COLO668 (cell line): ENCODE measurements at regions not wholly inside any gene's neighbourhood (a gene's known extent, or its start where the extent isn't known, plus 50 kb on each side); places are given as distances from the start of the nearest gene placed in this dataset.

Experiments
- DNase-seq: peaks from one replicate; lab custom pipeline; 2025; ENCODE audit not compliant: unreplicated experiment; lab: John Stamatoyannopoulos, UW

DNA sequence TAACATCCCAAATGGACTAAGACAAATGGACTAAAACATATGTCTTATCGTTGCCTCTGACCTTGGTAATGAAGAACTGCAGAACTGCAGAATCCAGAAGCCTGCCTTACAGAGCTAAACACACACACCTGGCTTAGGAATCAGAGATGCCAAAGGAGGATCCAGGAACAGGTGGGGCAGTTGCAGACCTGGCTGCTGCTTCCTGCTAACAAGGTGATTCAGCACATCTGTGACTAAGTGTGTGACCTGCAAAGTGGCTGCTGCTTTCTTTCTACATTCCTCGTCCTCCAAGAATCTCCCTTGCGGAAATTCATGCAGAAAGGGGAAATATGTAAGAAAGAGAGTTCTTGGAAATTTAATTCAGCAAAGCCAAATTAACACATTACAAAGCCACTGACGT is 96.8 kb upstream of the NLGN4X start:
- peak; percentile 1 for DNase-seq

DNA sequence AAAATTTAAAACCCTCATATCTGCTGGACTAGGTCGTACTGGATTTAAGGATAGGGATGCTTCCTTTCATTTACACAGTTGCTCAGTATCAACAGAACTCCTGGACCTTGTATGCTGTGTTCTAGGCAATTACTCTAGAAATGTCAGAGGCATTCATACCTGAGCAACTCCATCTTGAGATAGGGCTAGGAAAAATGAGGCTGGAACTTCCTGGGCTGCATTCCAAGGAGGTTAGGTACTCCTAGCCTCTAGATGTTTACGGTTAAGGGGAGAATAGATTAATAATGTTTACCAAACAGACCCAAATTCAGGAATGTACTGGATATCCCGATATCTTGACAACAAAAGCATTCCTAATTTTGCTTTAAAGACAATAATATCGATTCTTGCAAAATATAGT is 84.7 kb upstream of the NLGN4X start:
- no peak for DNase-seq

DNA sequence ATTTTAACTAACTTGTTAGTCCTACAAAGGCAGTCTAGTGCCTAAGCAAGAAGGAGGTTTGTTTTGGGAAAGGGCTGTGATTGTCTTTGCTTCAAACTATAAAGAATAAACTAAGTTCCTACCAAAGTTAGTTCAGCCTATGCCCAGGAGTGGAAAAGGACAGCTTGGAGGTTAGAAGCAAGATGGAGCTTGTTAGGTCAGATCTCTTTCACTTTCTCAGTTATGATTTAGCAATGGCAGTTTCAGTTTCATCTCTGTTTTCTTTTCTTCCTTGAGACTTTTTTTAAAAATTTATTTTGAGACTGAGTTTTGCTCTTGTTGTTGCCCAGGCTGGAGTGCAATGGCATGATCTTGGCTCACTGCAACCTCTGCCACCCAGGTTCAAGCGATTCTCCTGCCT is 82.9 kb upstream of the NLGN4X start:
- no peak for DNase-seq

GRCh38 chrX:6307156-6307555 is 78.5 kb upstream of the NLGN4X start:
- no peak for DNase-seq

DNA sequence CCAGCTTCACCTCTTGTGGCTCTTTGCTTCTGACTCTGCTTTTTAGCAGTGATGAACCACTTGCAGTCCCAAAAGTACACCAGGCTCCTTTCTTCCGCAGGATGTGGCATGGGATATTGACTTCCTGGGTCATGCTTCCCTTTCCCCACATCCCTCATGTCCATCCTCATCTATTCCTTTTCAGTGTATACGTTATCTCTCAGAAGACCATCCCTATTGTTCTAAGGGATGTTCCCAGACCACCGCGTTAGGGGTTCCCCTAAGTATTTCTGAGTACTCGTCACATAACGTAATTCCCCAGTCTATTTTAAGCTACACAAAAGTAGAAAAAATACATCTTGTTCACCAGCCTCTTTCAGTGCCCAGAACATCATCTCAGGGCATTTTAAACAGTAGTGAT is 71.1 kb upstream of the NLGN4X start:
- no peak for DNase-seq

- no peak for DNase-seq
These were observed 65.0 kb upstream of the NLGN4X start for GRCh38 chrX:6293716-6294115.

DNA sequence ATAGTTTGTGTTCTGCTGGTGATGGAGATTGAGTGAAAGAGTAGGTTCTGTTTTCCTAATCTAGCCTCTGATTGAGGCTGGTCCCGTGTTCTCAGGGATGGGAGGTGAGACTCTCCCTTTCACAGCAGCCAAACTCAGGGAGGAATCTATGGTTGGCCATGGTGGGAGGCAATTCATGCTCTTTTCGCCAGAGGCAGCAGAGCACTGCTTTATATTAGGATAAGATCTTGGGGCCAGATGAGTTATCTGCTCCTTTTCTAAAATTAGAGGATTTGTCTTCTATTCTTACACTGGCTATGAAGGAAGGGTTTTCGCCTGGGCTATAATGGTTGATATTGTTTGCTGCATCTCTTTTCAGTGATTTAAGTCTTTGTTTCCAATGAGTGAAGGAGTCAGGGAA is 63.9 kb upstream of the NLGN4X start:
- DNase-seq: no peak

- DNase-seq: no peak
These were observed 62.8 kb upstream of the NLGN4X start for GRCh38 chrX:6291444-6291843.

DNA sequence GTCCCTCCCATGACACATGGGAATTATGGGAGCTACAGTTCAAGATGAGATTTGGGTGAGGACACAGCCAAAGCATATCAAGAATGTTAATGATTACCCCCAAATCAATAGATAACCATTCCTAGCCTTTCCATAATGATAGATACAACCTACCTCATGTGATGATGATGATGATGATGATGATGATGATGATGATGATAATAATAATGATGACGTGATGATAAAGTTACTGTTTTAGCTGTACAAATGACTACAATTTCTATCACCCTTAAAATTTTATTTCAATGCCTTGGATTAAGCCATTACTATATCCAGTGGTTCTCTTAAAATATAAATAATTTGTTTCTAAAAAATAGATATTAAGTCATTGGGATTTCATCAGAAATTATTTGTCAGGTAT is 55.2 kb upstream of the NLGN4X start:
- DNase-seq: no peak

- DNase-seq: no peak
These were observed 50.7 kb upstream of the NLGN4X start for GRCh38 chrX:6279277-6279909.
